Superior temporal gyrus (tissue), 1 donor: ENCODE measurements at regions not wholly inside any gene's neighbourhood (a gene's known extent, or its start where the extent isn't known, plus 50 kb on each side); places are given as distances from the start of the nearest gene placed in this dataset.
"Not testable (repeated sequence)": the region's sequence is repeated elsewhere in the genome, so short reads cannot be mapped to it uniquely, and the experiment has no call there.

ENCODE experiments used
- DNase-seq: peaks from one replicate; pipeline ENCODE4 v3.0.0-alpha.2; 2016; ENCODE audit errors: extremely low spot score

DNA sequence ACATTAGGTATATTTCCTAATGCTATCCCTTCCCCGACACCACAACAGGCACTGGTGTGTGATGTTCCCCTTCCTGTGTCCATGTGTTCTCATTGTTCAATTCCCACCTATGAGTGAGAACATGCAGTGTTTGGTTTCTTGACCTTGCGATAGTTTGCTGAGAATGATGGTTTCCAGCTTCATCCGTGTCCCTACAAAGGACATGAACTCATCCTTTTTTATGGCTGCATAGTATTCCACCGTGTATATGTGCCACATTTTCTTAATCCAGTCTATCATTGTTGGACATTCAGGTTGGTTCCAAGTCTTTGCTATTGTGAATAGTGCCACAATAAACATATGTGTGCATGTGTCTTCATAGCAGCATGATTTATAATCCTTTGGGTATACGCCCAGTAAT is 228.5 kb upstream of the RARB start:
- DNase-seq: not testable (repeated sequence)

DNA sequence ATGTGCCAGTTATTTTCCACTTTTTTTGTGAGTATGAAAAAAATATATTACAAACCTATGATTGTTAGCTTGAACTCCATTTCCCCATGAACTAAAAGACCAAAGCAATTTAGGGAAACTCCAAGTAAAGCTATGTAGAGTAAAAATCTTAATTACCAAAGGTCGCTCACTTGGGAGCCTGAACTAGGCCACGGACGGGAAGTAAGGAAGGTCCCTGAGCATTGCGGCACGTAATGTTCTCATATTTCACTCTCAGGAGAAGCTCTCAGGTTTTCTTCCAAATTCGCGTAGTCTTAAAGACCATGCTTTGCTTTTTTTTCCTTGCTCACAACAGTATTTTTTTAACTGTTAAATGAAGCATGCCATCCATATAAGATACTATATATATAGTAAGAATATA is 215.3 kb upstream of the RARB start:
- DNase-seq: no peak

DNA sequence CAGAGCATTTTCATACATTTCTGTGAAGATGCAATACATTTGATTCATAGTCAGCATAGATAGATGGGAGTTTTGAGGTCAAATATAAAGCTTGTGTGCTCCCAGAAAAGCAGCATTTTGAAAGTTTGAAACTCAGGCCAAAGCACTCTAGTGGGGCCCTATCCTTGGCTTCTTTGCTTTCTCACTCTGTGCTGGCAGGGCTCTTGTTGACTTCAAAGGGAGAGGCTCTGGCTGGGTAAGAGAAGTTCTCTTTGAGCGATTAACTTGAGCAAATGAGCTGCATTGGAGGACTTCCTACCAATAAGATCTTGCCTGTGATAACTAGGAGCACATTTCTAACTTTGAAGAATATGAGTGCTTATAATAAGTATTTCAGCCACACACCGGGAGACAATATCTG is 214.0 kb upstream of the RARB start:
- no peak for DNase-seq

GRCh38 chr3:25218362-25218761 is 209.7 kb upstream of the RARB start:
- no peak for DNase-seq

DNA sequence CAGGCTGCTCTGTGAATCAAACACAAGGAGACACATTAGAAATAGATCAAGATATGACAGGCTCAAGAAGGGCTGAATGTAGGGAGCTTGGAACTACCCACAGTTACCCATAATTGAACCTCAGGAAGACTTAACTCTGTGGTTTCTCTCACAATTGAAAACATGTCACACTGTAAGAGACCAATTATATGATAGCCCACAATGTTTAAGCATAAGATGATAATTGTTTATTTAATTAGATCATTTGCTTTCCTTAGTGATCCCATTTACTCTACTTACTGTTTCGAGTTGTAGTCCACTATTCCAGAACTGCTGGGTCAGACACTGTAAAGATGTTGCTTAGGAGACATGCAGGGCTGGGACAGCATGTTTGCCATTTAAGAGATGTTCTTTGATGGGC is 201.3 kb upstream of the RARB start:
- DNase-seq: no peak

GRCh38 chr3:25229586-25229985 is 198.5 kb upstream of the RARB start:
- no peak for DNase-seq

- DNase-seq: no peak
Measured at GRCh38 chr3:25235031-25235430, 193.0 kb upstream of the RARB start.

DNA sequence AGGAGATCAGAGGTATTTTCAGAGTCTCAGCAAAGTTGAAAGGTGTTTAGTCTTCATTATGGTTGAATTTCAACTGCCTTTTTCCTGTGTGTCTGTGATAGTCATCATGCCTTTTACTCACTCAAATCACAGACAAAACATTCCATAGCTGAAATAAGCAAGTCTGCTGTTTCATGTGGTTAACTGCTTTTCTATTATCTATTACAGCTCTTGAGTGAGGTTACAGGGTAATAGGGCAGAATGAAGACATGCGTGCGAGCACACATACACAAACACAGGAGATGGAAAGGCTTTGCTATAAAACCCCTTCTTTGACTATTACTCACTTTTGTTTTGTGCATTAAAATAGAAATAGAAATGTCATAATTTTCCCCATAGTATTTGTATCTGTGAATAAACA is 192.6 kb upstream of the RARB start:
- no peak for DNase-seq

- no peak for DNase-seq
Measured at GRCh38 chr3:25237602-25238001, 190.5 kb upstream of the RARB start.

- DNase-seq: no peak
Measured at GRCh38 chr3:25239042-25239441, 189.0 kb upstream of the RARB start.

DNA sequence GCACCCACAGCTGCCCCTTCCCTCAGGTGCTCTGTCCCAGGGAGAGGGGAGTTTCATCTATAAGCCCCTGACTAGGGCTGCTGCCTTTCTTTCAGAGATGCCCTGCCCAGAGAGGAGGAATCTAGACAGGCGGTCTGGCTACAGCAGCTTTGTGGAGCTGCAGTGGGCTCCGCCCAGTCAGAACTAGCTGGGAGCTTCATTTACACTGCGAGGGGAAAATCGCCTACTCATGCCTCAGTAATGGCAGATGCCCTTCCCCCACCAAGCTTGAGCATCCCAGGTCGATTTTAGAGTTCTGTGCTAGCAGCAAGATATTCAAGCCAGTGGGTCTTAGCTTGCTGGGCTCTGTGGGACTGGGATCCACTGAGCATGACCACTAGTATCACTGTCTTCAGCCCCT is 181.2 kb upstream of the RARB start:
- no peak for DNase-seq

GRCh38 chr3:25252291-25252690 is 175.8 kb upstream of the RARB start:
- no peak for DNase-seq

GRCh38 chr3:25257026-25257425 is 171.0 kb upstream of the RARB start:
- DNase-seq: no peak

DNA sequence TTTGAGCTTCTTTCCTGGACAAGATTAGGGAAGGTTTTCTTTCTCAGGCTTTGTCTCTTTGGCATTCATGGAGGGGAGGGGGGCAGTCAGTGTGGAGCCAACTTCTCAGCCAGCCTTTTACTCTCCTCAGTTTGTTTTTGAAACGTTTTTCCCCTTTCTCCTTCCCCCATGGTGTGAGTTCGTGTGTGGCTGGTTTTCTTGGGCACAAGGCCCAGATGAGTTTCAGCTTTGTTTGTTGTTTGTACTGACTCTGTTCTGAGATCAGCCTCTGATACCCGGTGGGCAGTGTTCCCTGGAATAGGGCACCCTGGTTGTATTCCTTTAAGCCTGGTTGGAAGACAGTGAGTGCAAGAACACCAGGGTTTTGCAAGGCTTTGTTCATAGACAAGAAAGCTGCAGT is 168.2 kb upstream of the RARB start:
- no peak for DNase-seq

DNA sequence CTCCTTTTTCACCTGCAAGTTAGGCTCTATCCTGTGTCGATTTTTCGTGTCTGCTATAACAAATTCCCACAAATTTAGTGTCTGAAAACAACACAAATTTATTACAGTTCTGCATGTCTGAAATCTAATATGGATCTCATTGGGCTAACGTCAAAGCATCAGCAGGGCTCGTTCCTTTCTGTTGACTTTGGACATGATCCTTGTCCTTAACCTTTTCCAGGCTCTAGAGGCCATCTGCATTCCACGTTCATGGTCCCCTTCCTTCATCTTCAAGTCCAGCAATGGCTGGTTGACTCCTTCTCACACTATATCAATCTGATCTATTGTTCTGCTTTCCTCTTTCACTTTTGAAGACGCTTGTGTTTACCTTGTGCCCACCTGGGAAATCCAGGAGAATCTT is 165.7 kb upstream of the RARB start:
- no peak for DNase-seq

DNA sequence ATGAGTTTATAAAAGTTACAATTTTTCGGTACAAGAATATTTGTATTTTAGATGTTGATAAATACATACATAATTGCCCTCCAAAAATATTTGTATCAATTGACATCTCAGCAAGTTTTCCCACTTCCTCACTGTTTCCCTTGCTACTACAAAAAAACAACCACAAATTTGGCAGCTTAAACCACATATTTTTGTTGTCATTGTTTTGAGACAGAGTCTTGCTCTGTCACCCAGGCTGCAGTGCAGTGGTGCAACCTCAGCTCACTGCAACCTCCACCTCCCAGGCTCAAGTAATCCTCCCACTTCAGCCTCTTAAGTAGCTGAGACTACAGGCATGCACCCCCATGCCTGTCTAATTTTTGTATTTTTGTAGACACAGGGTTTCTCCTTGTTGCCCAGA is 162.8 kb upstream of the RARB start:
- DNase-seq: no peak

DNA sequence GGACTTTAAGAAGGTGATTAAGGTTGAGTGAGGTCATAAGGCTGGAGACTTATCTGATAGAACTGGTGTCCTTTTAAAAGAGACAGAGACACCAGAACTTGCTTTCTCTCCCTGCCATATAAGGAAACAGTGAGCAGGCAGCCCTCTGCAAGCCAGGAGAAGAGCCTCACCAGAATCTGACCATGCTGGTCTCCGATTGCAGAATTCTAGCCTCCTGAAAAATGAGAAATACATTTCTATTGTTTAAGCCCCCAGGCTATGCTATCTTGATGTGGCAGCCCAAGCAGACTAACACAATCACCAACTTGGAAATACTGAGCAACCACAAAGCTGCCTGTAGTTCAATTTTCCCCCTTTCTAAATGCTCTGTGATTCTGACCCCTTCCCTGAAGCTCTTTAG is 161.4 kb upstream of the RARB start:
- no peak for DNase-seq

DNA sequence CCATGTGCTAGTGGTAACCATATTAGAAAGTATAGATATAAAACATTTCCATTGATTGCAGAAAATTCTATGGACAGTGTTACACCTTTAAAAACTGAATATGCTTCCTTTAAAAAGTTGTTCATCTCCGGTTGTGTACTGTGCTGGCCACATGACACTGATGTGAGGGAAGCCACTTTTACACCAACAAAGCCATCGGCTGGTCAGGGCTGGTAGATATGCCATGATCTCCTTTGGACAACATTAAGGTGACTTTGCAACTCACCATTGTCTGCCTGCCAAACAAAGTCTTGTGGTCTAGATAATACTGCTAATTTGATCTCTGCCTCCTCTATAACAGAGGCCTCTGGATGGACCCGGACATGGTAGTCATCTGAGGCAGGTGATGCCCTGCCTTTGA is 156.0 kb upstream of the RARB start:
- DNase-seq: no peak

DNA sequence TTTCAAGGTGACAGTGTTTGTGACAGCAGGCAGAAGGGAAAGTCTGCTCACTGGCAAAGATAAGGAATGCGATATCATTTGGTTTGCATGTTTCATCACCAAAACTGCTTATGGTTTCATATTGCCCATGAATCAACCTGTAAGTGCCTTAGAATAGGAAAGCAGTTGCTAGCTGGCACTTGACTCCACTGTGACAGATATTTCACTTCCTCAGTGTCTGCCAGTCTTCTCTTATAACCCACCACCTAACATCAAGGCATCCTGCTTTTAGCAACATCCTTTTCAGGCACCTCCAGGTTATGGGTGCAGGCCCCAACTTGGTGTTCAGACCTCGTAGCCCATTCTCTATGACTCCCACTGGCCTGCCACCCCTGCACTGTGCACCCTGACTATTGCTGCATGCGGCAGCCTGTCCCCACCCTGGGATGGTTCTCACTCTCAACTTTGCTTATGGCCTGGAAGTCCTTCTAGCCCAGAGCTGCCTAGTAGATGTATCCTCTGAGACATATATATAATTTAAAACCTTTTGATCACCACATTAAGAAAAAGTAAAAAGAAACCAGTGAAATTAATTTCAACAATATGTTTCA is 154.4 kb upstream of the RARB start:
- no peak for DNase-seq

DNA sequence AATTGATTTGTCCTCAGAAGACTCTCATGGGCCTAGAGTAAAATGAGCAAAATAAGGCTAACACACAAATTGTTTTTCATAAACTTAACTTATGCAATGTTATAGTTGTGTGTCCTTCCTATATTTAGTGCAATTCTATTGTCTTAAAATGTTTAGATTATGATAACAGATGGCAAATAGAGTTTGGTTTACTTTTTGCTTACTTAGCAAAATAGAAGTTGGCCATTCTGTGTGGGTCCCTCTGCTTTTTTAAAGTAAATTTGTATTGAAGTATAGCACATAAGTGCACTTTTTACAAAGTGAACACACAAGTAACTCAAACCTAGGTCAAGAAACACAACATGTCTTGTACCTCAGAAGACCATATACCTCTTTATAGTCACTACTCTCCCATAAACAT is 150.6 kb upstream of the RARB start:
- no peak for DNase-seq

- DNase-seq: no peak
Measured at GRCh38 chr3:25281041-25281731, 146.9 kb upstream of the RARB start.

GRCh38 chr3:25281732-25282126 is 146.3 kb upstream of the RARB start:
- DNase-seq: no peak

DNA sequence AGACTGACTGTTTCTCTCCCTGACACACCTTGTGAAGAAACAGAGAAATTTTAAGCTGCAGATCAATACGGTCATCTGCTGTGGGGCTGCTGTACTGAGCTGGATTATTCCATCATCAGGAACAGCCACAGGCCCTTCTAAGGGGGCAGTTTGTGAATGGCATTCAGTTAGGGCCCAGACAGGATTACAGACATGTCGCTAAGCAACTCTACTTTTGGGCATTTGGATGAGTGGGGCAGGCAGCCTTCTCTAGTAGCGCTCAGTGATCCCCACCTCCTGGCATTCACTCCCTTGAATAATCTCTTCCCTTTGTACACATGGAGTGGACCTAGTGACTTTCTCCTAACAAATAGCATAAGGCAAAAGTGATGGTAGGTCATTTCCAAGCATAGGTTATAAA is 144.4 kb upstream of the RARB start:
- no peak for DNase-seq

GRCh38 chr3:25284249-25284648 is 143.8 kb upstream of the RARB start:
- no peak for DNase-seq
